VCaP (cell line): ENCODE measurements at regions not wholly inside any gene's neighbourhood (a gene's known extent, or its start where the extent isn't known, plus 50 kb on each side); places are given as distances from the start of the nearest gene placed in this dataset.

Source experiments
- H3K27ac ChIP-seq: fragments of 450-650 bp; 2 replicates; pipeline ENCODE4 v1.5.1; 2017
- TF ChIP-seq, protein P1 (sequence below): fragments of 450-650 bp; conservative IDR thresholded peaks from 2 replicates; pipeline ENCODE4 v1.5.1; 2017; ENCODE audit warnings: mild to moderate bottlenecking, moderate library complexity

DNA sequence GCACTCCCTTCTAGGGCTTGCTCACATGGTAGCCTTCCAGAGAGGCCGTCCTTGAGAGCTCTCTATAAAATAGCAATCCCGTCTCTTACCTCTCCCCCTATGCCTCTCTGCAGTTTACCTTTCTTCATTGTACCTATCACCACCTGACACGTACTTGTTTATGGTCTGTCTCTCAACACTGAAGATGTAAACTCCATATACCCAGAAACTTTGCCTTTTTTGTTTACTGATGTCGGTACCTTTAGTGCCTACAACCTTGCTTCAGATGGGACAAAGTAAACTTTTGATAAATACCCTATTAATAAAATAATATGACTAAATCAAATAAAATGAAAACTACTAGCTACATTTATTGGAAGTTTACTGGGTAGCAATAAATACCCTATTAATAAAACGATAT is 220.6 kb downstream of the GPAM start:
- peak overlapping the region; percentile 45; the same call in 1 of the 2 replicates for H3K27ac ChIP-seq
- TF ChIP-seq, protein P1, sequence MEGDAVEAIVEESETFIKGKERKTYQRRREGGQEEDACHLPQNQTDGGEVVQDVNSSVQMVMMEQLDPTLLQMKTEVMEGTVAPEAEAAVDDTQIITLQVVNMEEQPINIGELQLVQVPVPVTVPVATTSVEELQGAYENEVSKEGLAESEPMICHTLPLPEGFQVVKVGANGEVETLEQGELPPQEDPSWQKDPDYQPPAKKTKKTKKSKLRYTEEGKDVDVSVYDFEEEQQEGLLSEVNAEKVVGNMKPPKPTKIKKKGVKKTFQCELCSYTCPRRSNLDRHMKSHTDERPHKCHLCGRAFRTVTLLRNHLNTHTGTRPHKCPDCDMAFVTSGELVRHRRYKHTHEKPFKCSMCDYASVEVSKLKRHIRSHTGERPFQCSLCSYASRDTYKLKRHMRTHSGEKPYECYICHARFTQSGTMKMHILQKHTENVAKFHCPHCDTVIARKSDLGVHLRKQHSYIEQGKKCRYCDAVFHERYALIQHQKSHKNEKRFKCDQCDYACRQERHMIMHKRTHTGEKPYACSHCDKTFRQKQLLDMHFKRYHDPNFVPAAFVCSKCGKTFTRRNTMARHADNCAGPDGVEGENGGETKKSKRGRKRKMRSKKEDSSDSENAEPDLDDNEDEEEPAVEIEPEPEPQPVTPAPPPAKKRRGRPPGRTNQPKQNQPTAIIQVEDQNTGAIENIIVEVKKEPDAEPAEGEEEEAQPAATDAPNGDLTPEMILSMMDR: no peak

DNA sequence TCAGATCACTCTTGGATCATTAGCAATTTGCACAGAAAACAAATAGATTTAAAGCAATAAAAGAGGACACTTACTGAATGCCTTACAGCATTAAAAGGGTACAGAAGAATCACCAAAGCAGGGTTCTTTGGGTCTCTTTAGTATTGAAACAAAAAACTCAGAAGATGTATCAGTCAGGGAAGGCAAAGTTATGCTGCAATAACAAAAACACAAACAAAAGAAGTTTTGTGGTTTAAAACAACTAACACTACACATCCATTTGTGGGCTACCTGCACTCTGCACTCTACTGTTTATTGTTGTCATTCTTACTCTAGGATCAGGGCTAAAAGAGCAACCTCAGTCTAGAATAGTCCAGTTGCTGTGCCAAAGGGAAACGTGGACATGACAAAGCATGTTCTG is 216.4 kb downstream of the GPAM start:
- TF ChIP-seq, protein P1: no peak
- no peak overlapping the region for H3K27ac ChIP-seq

DNA sequence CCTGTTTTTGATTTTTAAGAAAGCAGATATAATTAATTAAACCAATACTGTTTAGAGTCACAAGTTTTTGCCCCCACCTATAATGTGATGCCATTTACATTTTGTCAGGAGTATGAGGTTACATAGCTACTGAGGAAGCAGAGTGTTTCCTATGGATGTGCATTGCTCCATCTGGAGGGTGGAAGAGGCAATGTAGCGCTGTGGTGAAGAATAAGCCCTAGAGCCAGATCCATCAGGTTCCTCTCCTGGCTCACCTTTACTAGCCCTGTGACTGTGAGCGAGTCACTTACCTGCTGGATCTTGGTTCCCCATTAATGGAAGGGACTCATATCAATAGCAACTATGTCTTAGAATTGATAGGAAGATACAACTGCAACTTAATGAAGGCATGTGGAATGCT is 216.0 kb downstream of the GPAM start:
- TF ChIP-seq, protein P1: peak; percentile 32; the same call in 1 of the 2 replicates

DNA sequence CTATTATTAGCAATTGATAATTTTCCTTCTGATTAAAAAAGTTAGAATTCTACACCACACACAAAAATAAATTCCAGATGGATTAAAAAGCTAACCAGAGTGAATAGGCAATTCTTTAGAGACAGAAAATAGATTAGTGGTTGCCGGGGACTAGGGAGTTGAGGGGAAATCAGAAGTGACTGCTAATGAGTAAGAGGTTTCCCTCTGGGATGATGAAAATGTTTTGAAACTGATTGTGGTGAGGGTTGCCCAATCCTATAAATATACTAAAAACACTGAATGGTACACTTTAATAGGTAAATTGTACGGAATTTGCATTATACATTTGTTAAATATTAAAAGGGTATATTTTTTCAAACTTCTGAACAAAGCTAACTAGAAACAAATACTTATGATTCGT is 214.9 kb downstream of the GPAM start:
- TF ChIP-seq, protein P1: no peak

More for the DNA sequence above, 216.0 kb downstream of the GPAM start:
- no peak overlapping the region for H3K27ac ChIP-seq

DNA sequence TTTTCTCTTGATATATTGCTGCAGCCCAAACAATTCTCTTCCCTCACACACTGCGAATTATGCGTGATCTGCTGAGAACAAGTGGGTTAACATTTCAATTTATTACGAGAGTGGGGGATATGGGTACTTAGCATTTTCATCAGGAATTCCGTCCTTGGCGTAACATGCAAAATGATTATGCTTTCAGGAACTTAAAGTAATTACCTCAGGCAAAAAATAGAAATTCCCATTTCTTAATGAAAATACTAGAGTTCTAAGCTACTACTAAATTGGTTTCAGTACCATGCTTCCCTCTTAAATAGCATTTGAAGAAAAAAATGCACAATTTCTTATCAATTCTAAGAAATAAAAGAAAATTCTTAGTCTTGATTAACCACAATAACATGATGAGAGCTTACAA is 213.5 kb downstream of the GPAM start:
- no peak overlapping the region for H3K27ac ChIP-seq
- TF ChIP-seq, protein P1: no peak

More for the DNA sequence above, 214.9 kb downstream of the GPAM start:
- no peak overlapping the region for H3K27ac ChIP-seq

DNA sequence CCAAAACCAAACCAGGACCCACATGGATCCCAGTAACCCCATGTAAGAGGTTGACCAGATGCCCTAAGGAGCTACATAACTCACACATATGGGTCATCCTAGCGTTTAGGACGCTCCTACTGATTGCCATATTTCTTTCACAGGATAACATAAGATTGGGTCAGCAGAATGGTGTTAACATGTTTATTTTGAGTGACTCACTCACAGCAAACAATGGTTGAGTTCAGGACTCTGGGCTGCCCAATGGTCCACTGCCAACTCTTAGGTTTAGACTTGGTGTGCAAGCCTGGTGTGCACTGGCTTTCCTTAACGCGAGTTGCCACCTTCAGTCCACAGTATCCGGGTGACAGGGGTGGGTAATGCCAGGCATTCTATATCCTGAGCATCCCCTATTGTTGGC is 211.5 kb downstream of the GPAM start:
- H3K27ac ChIP-seq: no peak overlapping the region
- TF ChIP-seq, protein P1: no peak

DNA sequence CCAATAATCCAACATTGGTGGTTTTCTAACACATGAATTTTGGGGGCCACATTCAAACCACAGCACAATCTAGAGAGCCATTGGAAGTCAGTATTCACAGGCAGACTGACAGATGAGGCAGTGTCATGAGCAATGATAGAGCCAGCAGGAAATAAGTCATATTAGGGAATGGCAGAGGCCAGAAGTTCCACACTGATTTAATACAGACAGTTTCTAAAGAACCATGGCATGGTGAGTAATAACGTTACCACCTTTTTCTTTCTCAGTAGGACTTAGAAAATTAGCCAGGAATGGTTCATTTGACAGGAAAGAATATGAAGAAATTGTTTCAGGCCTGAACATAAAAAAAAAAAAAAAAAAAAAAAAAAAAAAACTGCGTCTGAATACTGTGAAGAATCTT is 210.3 kb downstream of the GPAM start:
- H3K27ac ChIP-seq: no peak overlapping the region
- TF ChIP-seq, protein P1: no peak

DNA sequence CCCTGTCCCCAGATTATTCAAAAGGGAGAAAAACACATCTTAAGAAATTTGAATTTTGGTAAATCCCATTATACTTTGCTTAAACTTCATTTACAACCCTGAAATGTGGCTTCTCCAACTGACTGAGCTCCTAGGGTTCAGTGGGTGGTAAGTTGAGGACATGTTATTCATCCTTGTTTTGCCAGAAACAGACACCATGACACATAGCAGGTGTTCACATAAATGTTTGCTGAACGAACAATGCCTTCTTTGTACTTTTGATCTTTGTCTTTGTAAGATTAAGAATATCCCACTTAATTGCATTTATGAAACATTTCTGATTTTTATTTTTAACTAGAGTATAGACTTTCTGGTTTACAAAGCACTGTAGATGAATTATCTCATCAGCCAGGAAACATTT is 209.7 kb downstream of the GPAM start:
- TF ChIP-seq, protein P1: no peak
- H3K27ac ChIP-seq: no peak overlapping the region
